A549 (cell line): ENCODE measurements at regions not wholly inside any gene's neighbourhood (a gene's known extent, or its start where the extent isn't known, plus 50 kb on each side); places are given as distances from the start of the nearest gene placed in this dataset.

Source experiments
- ATAC-seq, 2 experiments: fragments of 200-7000 bp in 1 of 2; fragments of >200 bp in 1 of 2; cut with Nextera tagmentation in 1 of 2; cut with Tn5 transposase in 1 of 2; 3 replicates each; pipeline versions ENCODE4 v1.8.0 to v1.9.1; 2018 to 2020; ENCODE audit warnings: mild to moderate bottlenecking in 1 of 2, moderate library complexity in 1 of 2
- CTCF ChIA-PET: fragments of 300-600 bp; sonication (Branson Sonifier 250); formaldehyde crosslinking; extraction: SDS; loops from one replicate; lab custom pipeline; 2021; ENCODE audit warnings: antibody characterized with exemption, inconsistent platforms; lab: Yijun Ruan, JAX
- POLR2A ChIA-PET: fragments of 350-600 bp; formaldehyde crosslinking; extraction: SDS; loops from one replicate; lab custom pipeline; 2021; ENCODE audit warnings: antibody characterized with exemption, inconsistent platforms; lab: Yijun Ruan, JAX
- DNase-seq, 2 experiments: peaks; one replicate each; pipeline versions ENCODE4 v3.0.0 to v3.0.0-alpha.2; 2011 to 2016; ENCODE audit warnings: low read depth in 1 of 2, low spot score in 1 of 2
- FAIRE-seq: peaks from 2 replicates; lab custom pipeline; 2011; peaks lifted over from hg19 to GRCh38; lab: Jason Lieb, UNC
- H3K27ac ChIP-seq, 2 experiments: fragments of >200 bp; sonication (Bioruptor Twin); formaldehyde crosslinking; 3 replicates each; pipeline ENCODE4 v1.5.1; 2016 to 2017
- H3K4me1 ChIP-seq: fragments of >200 bp; sonication (Bioruptor Twin); formaldehyde crosslinking; 3 replicates; pipeline ENCODE4 v1.6.1; 2016
- H3K4me2 ChIP-seq: fragments of >200 bp; sonication (Bioruptor Twin); formaldehyde crosslinking; 3 replicates; pipeline ENCODE4 v1.6.1; 2016
- H3K4me3 ChIP-seq: fragments of >200 bp; sonication (Bioruptor Twin); formaldehyde crosslinking; 3 replicates; pipeline ENCODE4 v1.5.1; 2016
- H3K9me3 ChIP-seq: fragments of >200 bp; sonication (Bioruptor Twin); formaldehyde crosslinking; 3 replicates; pipeline ENCODE4 v1.6.1; 2016
- CBX2 ChIP-seq: fragments of 200-600 bp; sonication (generic); IDR thresholded peaks from 2 replicates; pipeline ENCODE4 v1.6.1; 2016; ENCODE audit warnings: low read depth, mild to moderate bottlenecking, borderline replicate concordance
- CBX8 ChIP-seq: fragments of 200-600 bp; sonication (generic); IDR thresholded peaks from 2 replicates; pipeline ENCODE4 v1.6.1; 2016
- CEBPB ChIP-seq, 2 experiments: fragments of >200 bp in 1 of 2; sonication (Bioruptor Twin) in 1 of 2; formaldehyde crosslinking in 1 of 2; IDR thresholded peaks; 2 replicates each; pipeline ENCODE4 v1.6.1; 2012 to 2016
- CHD2 ChIP-seq: fragments of 150-350 bp; IDR thresholded peaks from 2 replicates; pipeline ENCODE4 v1.6.1; 2014; ENCODE audit warnings: low read length; ENCODE audit not compliant: partially characterized antibody
- CHD4 ChIP-seq: fragments of 200-600 bp; sonication (generic); IDR thresholded peaks from 2 replicates; pipeline ENCODE4 v1.6.1; 2016; ENCODE audit warnings: antibody characterized with exemption, mild to moderate bottlenecking, borderline replicate concordance
- CTCF ChIP-seq: fragments of >200 bp; sonication (Bioruptor Twin); formaldehyde crosslinking; IDR thresholded peaks from 3 replicates; pipeline ENCODE4 v1.5.1; 2016
- E2F6 ChIP-seq: IDR thresholded peaks from 2 replicates; pipeline ENCODE4 v1.6.1; 2012; ENCODE audit warnings: low read depth, borderline replicate concordance
- EHF ChIP-seq: fragments of 250-450 bp; sonication (Bioruptor Pico); IDR thresholded peaks from 2 replicates; pipeline ENCODE4 v1.5.0; 2020; ENCODE audit warnings: mild to moderate bottlenecking
- EP300 ChIP-seq, 2 experiments: fragments of >200 bp; sonication (Bioruptor Twin); formaldehyde crosslinking; IDR thresholded peaks; 2 replicates in 1 of 2; 3 replicates in 1 of 2; pipeline ENCODE4 v1.6.1; 2016 to 2017
- ESRRA ChIP-seq: fragments of 150-350 bp; IDR thresholded peaks from 2 replicates; pipeline ENCODE4 v1.6.1; 2014; ENCODE audit warnings: mild to moderate bottlenecking, low read length, borderline replicate concordance
- GATA3 ChIP-seq: IDR thresholded peaks from 2 replicates; pipeline ENCODE4 v1.6.1; 2012; ENCODE audit warnings: borderline replicate concordance
- HEYL ChIP-seq: fragments of 250-450 bp; sonication (Bioruptor Pico); IDR thresholded peaks from 2 replicates; pipeline ENCODE4 v1.8.0; 2021; ENCODE audit warnings: mild to moderate bottlenecking, moderate library complexity
- HOXA7 ChIP-seq: fragments of 250-450 bp; sonication (Bioruptor Pico); IDR thresholded peaks from 2 replicates; pipeline ENCODE4 v1.5.0; 2020; ENCODE audit warnings: mild to moderate bottlenecking, moderate library complexity
- HOXB13 ChIP-seq: fragments of 250-450 bp; sonication (Bioruptor Pico); IDR thresholded peaks from 2 replicates; pipeline ENCODE4 v1.5.0; 2020; ENCODE audit warnings: low read depth, mild to moderate bottlenecking, moderate library complexity
- HOXB5 ChIP-seq: fragments of 250-450 bp; sonication (Bioruptor Pico); IDR thresholded peaks from 2 replicates; pipeline ENCODE4 v1.5.0; 2020; ENCODE audit warnings: mild to moderate bottlenecking, moderate library complexity
- KDM5A ChIP-seq: fragments of 200-600 bp; sonication (generic); IDR thresholded peaks from 2 replicates; pipeline ENCODE4 v1.6.1; 2016; ENCODE audit warnings: antibody characterized with exemption, mild to moderate bottlenecking
- MAFK ChIP-seq: fragments of 450-650 bp; IDR thresholded peaks from 2 replicates; pipeline ENCODE4 v1.6.1; 2014; ENCODE audit not compliant: partially characterized antibody
- MAZ ChIP-seq: fragments of 150-350 bp; IDR thresholded peaks from 2 replicates; pipeline ENCODE4 v1.6.1; 2014; ENCODE audit warnings: antibody characterized with exemption, low read depth, low read length, borderline replicate concordance
- NFE2L2 ChIP-seq: fragments of 150-350 bp; conservative IDR thresholded peaks from 2 replicates; pipeline ENCODE4 v1.6.1; 2014; ENCODE audit warnings: low read length
- PHF8 ChIP-seq: fragments of 200-600 bp; sonication (generic); IDR thresholded peaks from 2 replicates; pipeline ENCODE4 v1.6.1; 2016; ENCODE audit warnings: low read depth, mild to moderate bottlenecking, antibody characterized with exemption, moderate library complexity, borderline replicate concordance
- POLR2A ChIP-seq: IDR thresholded peaks from 2 replicates; pipeline ENCODE4 v1.6.1; 2012; ENCODE audit warnings: mild to moderate bottlenecking, low read length
- RAD21 ChIP-seq, 2 experiments: fragments of >200 bp in 1 of 2; sonication (Bioruptor Twin) in 1 of 2; formaldehyde crosslinking in 1 of 2; IDR thresholded peaks in 1 of 2; conservative IDR thresholded peaks in 1 of 2; 2 replicates in 1 of 2; 3 replicates in 1 of 2; pipeline ENCODE4 v1.6.1; 2012 to 2018; ENCODE audit warnings: inconsistent platforms in 1 of 2
- TFCP2L1 ChIP-seq: fragments of 250-450 bp; sonication (Bioruptor Pico); IDR thresholded peaks from 2 replicates; pipeline ENCODE4 v1.5.0; 2021; ENCODE audit warnings: mild to moderate bottlenecking
- USF2 ChIP-seq: fragments of 450-650 bp; IDR thresholded peaks from 2 replicates; pipeline ENCODE4 v1.6.1; 2014; ENCODE audit warnings: antibody characterized with exemption
- ZSCAN20 ChIP-seq: fragments of 250-450 bp; sonication (Bioruptor Pico); IDR thresholded peaks from 2 replicates; pipeline ENCODE4 v1.8.0; 2022; ENCODE audit warnings: mild to moderate bottlenecking, moderate library complexity
- WGBS: methylation state at CpG from one replicate; pipeline ENCODE4 v1.1.6; 2017; ENCODE audit errors: missing lambda C conversion rate; 5-methylcytosine and 5-hydroxymethylcytosine counted together
- TF ChIP-seq, protein P1 (sequence below): fragments of 250-450 bp; sonication (Bioruptor Pico); IDR thresholded peaks from 2 replicates; pipeline ENCODE4 v1.5.0; 2021; ENCODE audit warnings: mild to moderate bottlenecking, moderate library complexity, borderline replicate concordance
- TF ChIP-seq, protein P2 (sequence below): fragments of >200 bp; sonication (Bioruptor Twin); formaldehyde crosslinking; IDR thresholded peaks from 2 replicates; pipeline ENCODE4 v1.6.1; 2016

DNA sequence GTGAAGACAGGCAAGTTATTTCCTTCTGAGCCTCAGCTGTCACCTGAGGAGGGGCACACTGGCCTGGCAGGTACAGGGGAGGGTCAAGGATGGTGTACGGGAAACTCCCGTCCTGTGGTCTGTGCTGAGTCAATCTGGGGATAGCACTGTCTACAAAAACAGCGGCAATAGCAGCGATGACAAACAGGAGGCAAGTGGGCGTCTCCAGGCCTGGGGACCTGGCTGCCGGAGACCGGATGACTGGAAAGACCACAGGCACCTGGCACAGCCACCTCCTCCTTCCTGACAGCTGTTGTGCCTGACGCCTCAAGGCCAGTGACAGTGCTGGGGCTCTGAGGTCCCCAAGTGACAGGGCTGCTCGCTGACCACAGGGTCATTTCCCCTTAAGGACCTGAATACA lies 202.1 kb upstream of the HS6ST1 start:
- FAIRE-seq (no peak), ATAC-seq (no peak), DNase-seq (no peak)
- 79% methylated on average over 8 of the region's 9 CpGs for WGBS
- CTCF ChIA-PET: no interaction called here
- Histone ChIP-seq H3K4me1 (no peaks in the 10 kb centered on the region), H3K4me2 (no peak overlapping the region), H3K27ac (no peak overlapping the region), H3K4me3 (no peak overlapping the region), H3K9me3 (no peaks in the 10 kb centered on the region)
- TF ChIP-seq ZSCAN20: no peak
- TF ChIP-seq CTCF: no peak
- no peak for TF ChIP-seq EP300 (IDR thresholded peaks at IDR 0.05)
- no peak for TF ChIP-seq EHF (CRISPR knock-in tag)
- TF ChIP-seq CHD4: no peak
- TF ChIP-seq USF2: no peak
- no peak for TF ChIP-seq ESRRA
- TF ChIP-seq POLR2A: no peak
- TF ChIP-seq HOXB13 (CRISPR knock-in tag): no peak
- TF ChIP-seq E2F6: no peak
- no peak for TF ChIP-seq CEBPB (IDR thresholded peaks at IDR 0.05)
- TF ChIP-seq TFCP2L1 (CRISPR knock-in tag): no peak
- TF ChIP-seq, protein P1, sequence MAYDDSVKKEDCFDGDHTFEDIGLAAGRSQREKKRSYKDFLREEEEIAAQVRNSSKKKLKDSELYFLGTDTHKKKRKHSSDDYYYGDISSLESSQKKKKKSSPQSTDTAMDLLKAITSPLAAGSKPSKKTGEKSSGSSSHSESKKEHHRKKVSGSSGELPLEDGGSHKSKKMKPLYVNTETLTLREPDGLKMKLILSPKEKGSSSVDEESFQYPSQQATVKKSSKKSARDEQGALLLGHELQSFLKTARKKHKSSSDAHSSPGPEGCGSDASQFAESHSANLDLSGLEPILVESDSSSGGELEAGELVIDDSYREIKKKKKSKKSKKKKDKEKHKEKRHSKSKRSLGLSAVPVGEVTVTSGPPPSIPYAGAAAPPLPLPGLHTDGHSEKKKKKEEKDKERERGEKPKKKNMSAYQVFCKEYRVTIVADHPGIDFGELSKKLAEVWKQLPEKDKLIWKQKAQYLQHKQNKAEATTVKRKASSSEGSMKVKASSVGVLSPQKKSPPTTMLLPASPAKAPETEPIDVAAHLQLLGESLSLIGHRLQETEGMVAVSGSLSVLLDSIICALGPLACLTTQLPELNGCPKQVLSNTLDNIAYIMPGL (CRISPR knock-in tag): no peak
- no peak for TF ChIP-seq GATA3
- TF ChIP-seq RAD21 (conservative IDR thresholded peaks at IDR 0.05 in 1 of 2, IDR thresholded peaks at IDR 0.05 in 1 of 2): no peak
- no peak for TF ChIP-seq HOXA7 (CRISPR knock-in tag)
- TF ChIP-seq CBX8: no peak
- POLR2A ChIA-PET: no interaction called here

GRCh38 chr2:128521482-128521881 lies 202.8 kb upstream of the HS6ST1 start:
- H3K27ac ChIP-seq: no peak overlapping the region
- ChIA-PET POLR2A (no interaction called here), CTCF (no interaction called here)
- WGBS: 17% methylated on average over 2 of the region's 4 CpGs
- TF ChIP-seq PHF8 (no peak), KDM5A (no peak)
- no peak for DNase-seq
- no peak for FAIRE-seq
- H3K4me1 ChIP-seq: no peaks in the 10 kb centered on the region
- no peaks in the 10 kb centered on the region for H3K9me3 ChIP-seq
- no peak for ATAC-seq
- H3K4me2 ChIP-seq: no peak overlapping the region
- no peak overlapping the region for H3K4me3 ChIP-seq

DNA sequence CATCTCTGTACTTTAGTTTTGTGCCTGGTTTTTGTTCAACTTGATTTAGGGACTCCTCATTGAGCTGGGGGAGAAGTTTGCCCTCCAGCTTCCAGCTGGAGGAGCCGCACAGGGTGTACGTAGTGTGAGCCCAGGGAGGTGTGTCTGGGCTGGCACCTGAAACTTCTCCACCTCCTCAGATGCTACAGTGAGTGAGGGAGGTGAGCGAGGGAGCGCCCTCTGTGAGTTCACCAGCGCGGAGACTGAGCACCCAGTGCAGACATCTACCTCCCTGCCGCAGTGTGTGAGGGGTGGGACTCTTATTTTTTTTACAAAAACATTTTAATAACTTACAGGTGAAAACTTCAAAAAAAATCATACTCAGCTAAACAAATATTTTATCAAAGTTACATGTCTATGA lies 204.2 kb upstream of the HS6ST1 start:
- Histone ChIP-seq H3K9me3 (no peaks in the 10 kb centered on the region), H3K4me3 (no peak overlapping the region), H3K4me1 (no peaks in the 10 kb centered on the region), H3K27ac (no peak overlapping the region), H3K4me2 (no peak overlapping the region)
- FAIRE-seq: no peak
- ATAC-seq: no peak
- ChIA-PET POLR2A (no interaction called here), CTCF (no interaction called here)
- WGBS: 40% methylated on average over 7 of the region's 7 CpGs
- DNase-seq: no peak
- TF ChIP-seq, protein P2, sequence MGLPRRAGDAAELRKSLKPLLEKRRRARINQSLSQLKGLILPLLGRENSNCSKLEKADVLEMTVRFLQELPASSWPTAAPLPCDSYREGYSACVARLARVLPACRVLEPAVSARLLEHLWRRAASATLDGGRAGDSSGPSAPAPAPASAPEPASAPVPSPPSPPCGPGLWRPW: no peak
- TF ChIP-seq HOXB13 (CRISPR knock-in tag) (no peak), CBX2 (no peak), E2F6 (no peak), PHF8 (no peak), CBX8 (no peak), MAZ (no peak), MAFK (no peak), CHD2 (no peak), CTCF (no peak), NFE2L2 (no peak), HEYL (no peak), HOXB5 (CRISPR knock-in tag) (no peak)
